H1 (cell line): ENCODE measurements at regions not wholly inside any gene's neighbourhood (a gene's known extent, or its start where the extent isn't known, plus 50 kb on each side); places are given as distances from the start of the nearest gene placed in this dataset.
"Not testable (repeated sequence)": the region's sequence is repeated elsewhere in the genome, so short reads cannot be mapped to it uniquely, and the experiment has no call there.

Experiments used
- CTCF ChIA-PET: fragments of 300-600 bp; sonication (Branson Sonifier 250); formaldehyde crosslinking; loops from one replicate; lab custom pipeline; 2021; ENCODE audit not compliant: partially characterized antibody; lab: Charles Lee
- POLR2A ChIA-PET: fragments of 300-600 bp; sonication (Branson Sonifier 250); formaldehyde crosslinking; loops from one replicate; lab custom pipeline; 2021; ENCODE audit warnings: inconsistent platforms; ENCODE audit not compliant: partially characterized antibody; lab: Charles Lee
- DNase-seq, 2 experiments: peaks; one replicate each; pipeline versions ENCODE4 v3.0.0 to v3.0.0-alpha.2; 2010 to 2022; ENCODE audit warnings: low spot score in 2 of 2, low read depth in 1 of 2, mixed read lengths in 1 of 2
- FAIRE-seq: peaks from 2 replicates; lab custom pipeline; 2011; peaks lifted over from hg19 to GRCh38; lab: Jason Lieb, UNC
- H2AFZ ChIP-seq: 2 replicates; pipeline ENCODE4 v1.8.1; 2012; ENCODE audit warnings: low read length, inconsistent platforms
- H2AK5ac ChIP-seq: 2 replicates; pipeline ENCODE4 v1.6.1; 2013; ENCODE audit warnings: low read depth, low read length
- H2BK120ac ChIP-seq: replicated peaks from 2 replicates; pipeline ENCODE3; 2013; ENCODE audit warnings: low read depth, low read length, inconsistent platforms
- H2BK12ac ChIP-seq: 2 replicates; pipeline ENCODE4 v1.6.1; 2013; ENCODE audit warnings: low read depth, low read length
- H2BK15ac ChIP-seq: 2 replicates; pipeline ENCODE4 v1.6.1; 2013; ENCODE audit warnings: low read length
- H2BK20ac ChIP-seq: 2 replicates; pipeline ENCODE4 v1.6.1; 2013; ENCODE audit warnings: low read length
- H2BK5ac ChIP-seq: 2 replicates; pipeline ENCODE4 v1.6.1; 2013; ENCODE audit warnings: low read depth, low read length
- H3K14ac ChIP-seq: 2 replicates; pipeline ENCODE4 v1.6.1; 2013; ENCODE audit warnings: inconsistent platforms; ENCODE audit not compliant: insufficient read length
- H3K18ac ChIP-seq: 2 replicates; pipeline ENCODE4 v1.6.1; 2013; ENCODE audit warnings: low read length; ENCODE audit errors: extremely low read depth
- H3K23ac ChIP-seq: 2 replicates; pipeline ENCODE4 v1.6.1; 2013; ENCODE audit warnings: inconsistent platforms; ENCODE audit not compliant: insufficient read length
- H3K23me2 ChIP-seq: 2 replicates; pipeline ENCODE4 v1.6.1; 2013; ENCODE audit warnings: low read depth, low read length
- H3K27ac ChIP-seq: 2 replicates; pipeline ENCODE4 v1.6.1; 2011; ENCODE audit warnings: low read depth, low read length, inconsistent platforms
- H3K27me3 ChIP-seq, 4 experiments: replicated peaks in 1 of 4; 1 replicate in 1 of 4; 2 replicates in 3 of 4; pipeline versions ENCODE4 v1.6.1 to v1.8.1; 2011 to 2013; ENCODE audit warnings: low read length in 3 of 4, mild to moderate bottlenecking in 3 of 4, inconsistent platforms in 2 of 4, mixed read lengths in 2 of 4, moderate library complexity in 1 of 4; ENCODE audit not compliant: control insufficient read depth in 3 of 4, insufficient read depth in 3 of 4; ENCODE audit errors: extremely low read depth in 1 of 4
- H3K36me3 ChIP-seq, 4 experiments: 2 replicates each; pipeline versions ENCODE4 v1.6.1 to v1.8.1; 2011 to 2013; ENCODE audit warnings: mild to moderate bottlenecking in 4 of 4, low read length in 3 of 4, moderate library complexity in 2 of 4, control low read depth in 1 of 4, inconsistent platforms in 1 of 4; ENCODE audit not compliant: insufficient read depth in 4 of 4, control insufficient read depth in 2 of 4
- H3K4ac ChIP-seq: replicated peaks from 2 replicates; pipeline ENCODE3; 2013; ENCODE audit warnings: low read length, low read depth, mixed read lengths, inconsistent platforms; ENCODE audit not compliant: insufficient read length
- H3K4me1 ChIP-seq, 4 experiments: replicated peaks in 1 of 4; 1 replicate in 1 of 4; 2 replicates in 3 of 4; pipeline versions ENCODE4 v1.6.1 to v1.8.1; 2011 to 2013; ENCODE audit warnings: low read length in 3 of 4, inconsistent platforms in 2 of 4, mixed read lengths in 1 of 4; ENCODE audit not compliant: insufficient read depth in 4 of 4, control insufficient read depth in 3 of 4
- H3K4me2 ChIP-seq, 2 experiments: 2 replicates each; pipeline versions ENCODE4 v1.6.1 to v1.8.1; 2011 to 2013; ENCODE audit warnings: low read depth in 2 of 2, low read length in 2 of 2, control low read depth in 1 of 2, inconsistent platforms in 1 of 2, mild to moderate bottlenecking in 1 of 2; ENCODE audit not compliant: insufficient read depth in 1 of 2
- H3K4me3 ChIP-seq, 4 experiments: fragments of 200-600, 300-600 bp in 1 of 4; sonication (generic), shearing (Covaris generic), sonication (Bioruptor Twin) in 1 of 4; 2 replicates each; pipeline versions ENCODE4 v1.5.1 to v1.8.1; 2011 to 2016; ENCODE audit warnings: low read length in 4 of 4, low read depth in 3 of 4, control low read depth in 2 of 4, inconsistent platforms in 2 of 4, mild to moderate bottlenecking in 2 of 4, mixed read lengths in 1 of 4, moderate library complexity in 1 of 4; ENCODE audit not compliant: insufficient read depth in 2 of 4; ENCODE audit errors: extremely low read depth in 1 of 4
- H3K56ac ChIP-seq: replicated peaks from 2 replicates; pipeline ENCODE3; 2013; ENCODE audit warnings: low read depth, mild to moderate bottlenecking, mixed read lengths, low read length, inconsistent platforms; ENCODE audit not compliant: insufficient read length
- H3K79me1 ChIP-seq: 2 replicates; pipeline ENCODE4 v1.6.1; 2013; ENCODE audit warnings: low read depth, low read length, control low read depth
- H3K79me2 ChIP-seq, 2 experiments: 2 replicates each; pipeline versions ENCODE4 v1.6.1 to v1.8.1; 2012 to 2013; ENCODE audit warnings: low read length in 2 of 2, mild to moderate bottlenecking in 2 of 2, inconsistent platforms in 1 of 2; ENCODE audit not compliant: insufficient read depth in 2 of 2, control insufficient read depth in 1 of 2
- H3K9ac ChIP-seq, 4 experiments: replicated peaks in 1 of 4; 1 replicate in 1 of 4; 2 replicates in 3 of 4; pipeline versions ENCODE4 v1.6.1 to v1.8.1; 2011 to 2013; ENCODE audit warnings: low read depth in 3 of 4, low read length in 3 of 4, control low read depth in 2 of 4, mild to moderate bottlenecking in 2 of 4, moderate library complexity in 2 of 4, inconsistent platforms in 1 of 4; ENCODE audit errors: extremely low read depth in 1 of 4
- H3K9me3 ChIP-seq, 2 experiments: 2 replicates each; pipeline versions ENCODE4 v1.6.1 to v1.8.1; 2012 to 2013; ENCODE audit warnings: mild to moderate bottlenecking in 2 of 2, moderate library complexity in 2 of 2, control low read depth in 1 of 2, inconsistent platforms in 1 of 2, low read depth in 1 of 2, low read length in 1 of 2, mixed read lengths in 1 of 2; ENCODE audit not compliant: insufficient read depth in 2 of 2
- H4K20me1 ChIP-seq, 2 experiments: replicated peaks in 1 of 2; 2 replicates each; pipeline versions ENCODE3 to v1.8.1; 2011 to 2013; ENCODE audit warnings: inconsistent platforms in 2 of 2, low read length in 2 of 2, mild to moderate bottlenecking in 1 of 2; ENCODE audit not compliant: insufficient read depth in 2 of 2, control insufficient read depth in 1 of 2
- H4K5ac ChIP-seq: 2 replicates; pipeline ENCODE4 v1.6.1; 2013; ENCODE audit warnings: low read length, low read depth, mixed read lengths, inconsistent platforms; ENCODE audit not compliant: insufficient read length
- H4K8ac ChIP-seq: 2 replicates; pipeline ENCODE4 v1.8.0; 2013; ENCODE audit warnings: mild to moderate bottlenecking, moderate library complexity, low read length, inconsistent platforms; ENCODE audit not compliant: insufficient read depth; ENCODE audit errors: extremely low read depth
- H4K91ac ChIP-seq: replicated peaks from 2 replicates; pipeline ENCODE3; 2013; ENCODE audit warnings: low read length, mixed read lengths, inconsistent platforms; ENCODE audit not compliant: insufficient read length
- WGBS, 2 experiments: shearing (Covaris generic) in 1 of 2; methylation state at CpG; one replicate each; pipeline versions ENCODE4 v1.1.6 to v1.1.7; 2013 to 2015; ENCODE audit warnings: low lambda C conversion rate in 2 of 2, mixed read lengths in 2 of 2, inconsistent platforms in 1 of 2, low coverage in 1 of 2, missing lambda C conversion rate in 1 of 2; ENCODE audit not compliant: insufficient replicate concordance in 2 of 2, insufficient coverage in 1 of 2, insufficient read length in 1 of 2; ENCODE audit errors: extremely low coverage in 1 of 2, missing lambda C conversion rate in 1 of 2; 5-methylcytosine and 5-hydroxymethylcytosine counted together

GRCh38 chr4:1580692-1581012 lies 103.5 kb downstream of the FAM53A start:
- H2BK20ac ChIP-seq, H3K56ac ChIP-seq, H3K27me3 ChIP-seq, H3K4me3 ChIP-seq, H3K27ac ChIP-seq, H3K36me3 ChIP-seq, H2BK5ac ChIP-seq, H4K91ac ChIP-seq, H3K23me2 ChIP-seq, H2BK120ac ChIP-seq, H3K9me3 ChIP-seq, H2BK15ac ChIP-seq, H4K5ac ChIP-seq, H3K18ac ChIP-seq, H3K14ac ChIP-seq, H3K79me1 ChIP-seq, H4K20me1 ChIP-seq, H2BK12ac ChIP-seq, H3K9ac ChIP-seq, H2AK5ac ChIP-seq, H2AFZ ChIP-seq, DNase-seq, FAIRE-seq, H3K4ac ChIP-seq, H3K23ac ChIP-seq, H3K79me2 ChIP-seq, H4K8ac ChIP-seq: not testable (repeated sequence)
- POLR2A ChIA-PET: interaction anchor here (0.8 to 1.0 kb wide), 2 partner anchors 9 to 24 kb away, joined by 3 to 5 read pairs; no protein-coding TSS in a partner anchor
- peaks cover 0 to 20% (median 12%) of the 10 kb centered on the region in 4 experiments; a peak in 6 of 7 replicates for H3K4me1 ChIP-seq
- peak overlapping the region in 1 of 2 experiments; percentile 65; a peak in 1 of 4 replicates for H3K4me2 ChIP-seq
- no CpG with 5 or more reads among the region's 16 CpGs for WGBS, 2 experiments
- CTCF ChIA-PET: interaction anchor here (0.9 to 1.4 kb wide), 3 partner anchors 12 to 32 kb away, joined by 3 to 7 read pairs (median 3); no protein-coding TSS in a partner anchor
